Uterus (tissue), 2 donors: ENCODE measurements at regions not wholly inside any gene's neighbourhood (a gene's known extent, or its start where the extent isn't known, plus 50 kb on each side); places are given as distances from the start of the nearest gene placed in this dataset.

Experiments used
- POLR2A ChIP-seq, 2 donors: fragments of 450-650 bp; IDR thresholded peaks; one replicate each; pipeline ENCODE4 v1.6.1; 2016; ENCODE audit warnings: antibody characterized with exemption in 2 of 2, mild to moderate bottlenecking in 1 of 2, moderate library complexity in 1 of 2
- TF ChIP-seq, protein P1 (sequence below), 4 experiments: fragments of 200-600 bp in 2 of 4; fragments of 450-650 bp in 2 of 4; sonication (generic) in 2 of 4; IDR thresholded peaks; one replicate each; pipeline ENCODE4 v1.5.1; 2016 to 2019; ENCODE audit warnings: antibody characterized with exemption in 4 of 4, mild to moderate bottlenecking in 2 of 4, moderate library complexity in 1 of 4

DNA sequence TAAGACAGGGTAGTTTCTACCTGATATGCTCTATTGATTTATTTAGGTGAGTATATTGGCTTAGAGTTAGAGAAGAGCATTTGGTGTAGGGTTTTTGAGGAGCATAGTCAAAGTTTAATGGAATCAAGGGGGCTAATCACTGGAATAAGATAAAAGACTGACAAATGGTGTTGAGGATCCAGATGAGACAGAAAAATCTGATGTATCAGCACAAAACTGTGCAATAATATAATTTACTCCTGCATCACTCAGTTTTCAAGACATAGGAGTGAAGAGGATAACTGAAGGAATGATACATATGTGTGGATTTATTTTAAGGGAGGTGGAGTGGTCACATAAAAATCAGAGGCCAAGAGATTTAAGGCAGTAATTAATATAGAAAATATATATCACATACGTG is 339.2 kb downstream of the NYAP2 start:
- no peak for TF ChIP-seq POLR2A (IDR thresholded peaks at IDR 0.05)
- TF ChIP-seq, protein P1, sequence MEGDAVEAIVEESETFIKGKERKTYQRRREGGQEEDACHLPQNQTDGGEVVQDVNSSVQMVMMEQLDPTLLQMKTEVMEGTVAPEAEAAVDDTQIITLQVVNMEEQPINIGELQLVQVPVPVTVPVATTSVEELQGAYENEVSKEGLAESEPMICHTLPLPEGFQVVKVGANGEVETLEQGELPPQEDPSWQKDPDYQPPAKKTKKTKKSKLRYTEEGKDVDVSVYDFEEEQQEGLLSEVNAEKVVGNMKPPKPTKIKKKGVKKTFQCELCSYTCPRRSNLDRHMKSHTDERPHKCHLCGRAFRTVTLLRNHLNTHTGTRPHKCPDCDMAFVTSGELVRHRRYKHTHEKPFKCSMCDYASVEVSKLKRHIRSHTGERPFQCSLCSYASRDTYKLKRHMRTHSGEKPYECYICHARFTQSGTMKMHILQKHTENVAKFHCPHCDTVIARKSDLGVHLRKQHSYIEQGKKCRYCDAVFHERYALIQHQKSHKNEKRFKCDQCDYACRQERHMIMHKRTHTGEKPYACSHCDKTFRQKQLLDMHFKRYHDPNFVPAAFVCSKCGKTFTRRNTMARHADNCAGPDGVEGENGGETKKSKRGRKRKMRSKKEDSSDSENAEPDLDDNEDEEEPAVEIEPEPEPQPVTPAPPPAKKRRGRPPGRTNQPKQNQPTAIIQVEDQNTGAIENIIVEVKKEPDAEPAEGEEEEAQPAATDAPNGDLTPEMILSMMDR (IDR thresholded peaks at IDR 0.05), result no peak
